ENCODE measurements at regions not wholly inside any gene's neighbourhood (a gene's known extent, or its start where the extent isn't known, plus 50 kb on each side); places are given as distances from the start of the nearest gene placed in this dataset.

GRCh38 chr21:24450119-24450518, 1157.2 kb downstream of the MRPL39 start:
- TF ChIP-seq CTCF (IDR thresholded peaks at IDR 0.05; ENCODE audit: borderline replicate concordance, extremely low read depth, low read length, poor library complexity, severe bottlenecking) (no peak), EZH2 (IDR thresholded peaks at IDR 0.05; ENCODE audit: borderline replicate concordance, low read depth, low read length, severe bottlenecking) (no peak)

Measured in DND-41 (cell line).